Amniotic stem cell (primary cell): ENCODE measurements at regions not wholly inside any gene's neighbourhood (a gene's known extent, or its start where the extent isn't known, plus 50 kb on each side); places are given as distances from the start of the nearest gene placed in this dataset.

Experiments
- DNase-seq: peaks from one replicate; lab custom pipeline; 2025; lab: John Stamatoyannopoulos, UW

- no peak for DNase-seq
Measured at GRCh38 chr2:9681427-9681817, 50.6 kb upstream of the YWHAQ start.

GRCh38 chr2:9685637-9686036 lies 54.8 kb upstream of the YWHAQ start:
- no peak for DNase-seq

- DNase-seq, result no peak
Measured at GRCh38 chr2:9686061-9686460, 55.3 kb upstream of the YWHAQ start.

- peak; percentile 43 for DNase-seq
Measured at GRCh38 chr2:9690252-9690651, 59.5 kb upstream of the YWHAQ start.

GRCh38 chr2:9690716-9691498 lies 60.1 kb upstream of the YWHAQ start:
- DNase-seq, result no peak

GRCh38 chr2:9692456-9693195 lies 61.8 kb upstream of the YWHAQ start:
- no peak for DNase-seq

GRCh38 chr2:9693196-9693491 lies 62.3 kb upstream of the YWHAQ start:
- DNase-seq, result peak; percentile 26

GRCh38 chr2:9693646-9694045 lies 62.8 kb upstream of the YWHAQ start:
- no peak for DNase-seq

GRCh38 chr2:9694661-9695234 lies 64.0 kb upstream of the YWHAQ start:
- no peak for DNase-seq

GRCh38 chr2:9695941-9696340 lies 65.1 kb upstream of the YWHAQ start:
- DNase-seq, result no peak

- DNase-seq, result no peak
Measured at GRCh38 chr2:9696731-9697130, 65.9 kb upstream of the YWHAQ start.

GRCh38 chr2:9697909-9698308 lies 67.1 kb upstream of the YWHAQ start:
- no peak for DNase-seq

- DNase-seq, result peak; percentile 61
Measured at GRCh38 chr2:9699139-9700108, 68.6 kb upstream of the YWHAQ start.

GRCh38 chr2:9700109-9700495 lies 69.3 kb upstream of the YWHAQ start:
- no peak for DNase-seq

- no peak for DNase-seq
Measured at GRCh38 chr2:9702604-9703084, 71.8 kb upstream of the YWHAQ start.

GRCh38 chr2:9703085-9703678 lies 72.4 kb upstream of the YWHAQ start:
- peak; percentile 32 for DNase-seq

- no peak for DNase-seq
Measured at GRCh38 chr2:9703701-9704221, 73.0 kb upstream of the YWHAQ start.

GRCh38 chr2:9704600-9704999 lies 73.8 kb upstream of the YWHAQ start:
- DNase-seq, result no peak

- no peak for DNase-seq
Measured at GRCh38 chr2:9705196-9705595, 74.4 kb upstream of the YWHAQ start.

GRCh38 chr2:9707008-9707407 lies 76.2 kb upstream of the YWHAQ start:
- DNase-seq, result no peak

GRCh38 chr2:9707611-9708160 lies 76.9 kb upstream of the YWHAQ start:
- no peak for DNase-seq
